SK-N-SH (cell line): ENCODE measurements at regions not wholly inside any gene's neighbourhood (a gene's known extent, or its start where the extent isn't known, plus 50 kb on each side); places are given as distances from the start of the nearest gene placed in this dataset.

Experiments
- CTCF ChIA-PET: fragments of 300-600, 350-600 bp; formaldehyde crosslinking; extraction: SDS; loops from one replicate; lab custom pipeline; 2021; lab: Yijun Ruan, JAX
- POLR2A ChIA-PET: fragments of 350-600 bp; sonication (Branson Sonifier 250); formaldehyde crosslinking; extraction: SDS; loops from one replicate; lab custom pipeline; 2020; ENCODE audit warnings: antibody characterized with exemption, inconsistent platforms; lab: Yijun Ruan, JAX
- DNase-seq: peaks from one replicate; pipeline ENCODE4 v3.0.0; 2012
- H2AFZ ChIP-seq: fragments of 200-600 bp; sonication (generic); 2 replicates; pipeline ENCODE4 v1.8.1; 2016; ENCODE audit warnings: antibody characterized with exemption, mild to moderate bottlenecking, low read depth
- H3F3A ChIP-seq: fragments of 200-600 bp; sonication (generic); replicated peaks from 2 replicates; pipeline ENCODE3; 2016; ENCODE audit warnings: antibody characterized with exemption, mild to moderate bottlenecking; ENCODE audit not compliant: insufficient read depth
- H3K27ac ChIP-seq, 2 experiments: fragments of 200-500 bp in 1 of 2; fragments of 200-600 bp in 1 of 2; sonication (Bioruptor generic) in 1 of 2; sonication (generic), shearing (Covaris generic) in 1 of 2; 2 replicates each; pipeline versions ENCODE4 v1.5.1 to v1.6.1; 2014 to 2016; ENCODE audit warnings: low read depth in 2 of 2, inconsistent platforms in 1 of 2, low read length in 1 of 2, mild to moderate bottlenecking in 1 of 2, mixed read lengths in 1 of 2
- H3K27me3 ChIP-seq: fragments of 200-600 bp; sonication (generic), shearing (Covaris generic); 2 replicates; pipeline ENCODE4 v1.6.1; 2016; ENCODE audit warnings: mixed run types; ENCODE audit not compliant: insufficient read depth
- H3K36me3 ChIP-seq, 2 experiments: fragments of 200-500 bp in 1 of 2; fragments of 200-600 bp in 1 of 2; sonication (Bioruptor generic) in 1 of 2; sonication (generic) in 1 of 2; replicated peaks in 1 of 2; 2 replicates each; pipeline versions ENCODE3 to v1.5.1; 2014 to 2016; ENCODE audit warnings: low read length in 1 of 2, mild to moderate bottlenecking in 1 of 2; ENCODE audit not compliant: insufficient read depth in 2 of 2, control insufficient read depth in 1 of 2
- H3K4me1 ChIP-seq, 2 experiments: fragments of 200-500 bp in 1 of 2; fragments of 200-600 bp in 1 of 2; sonication (Bioruptor generic) in 1 of 2; sonication (generic), shearing (Covaris generic) in 1 of 2; 2 replicates each; pipeline versions ENCODE4 v1.5.1 to v1.6.1; 2014 to 2016; ENCODE audit warnings: low read depth in 1 of 2, low read length in 1 of 2, mixed run types in 1 of 2; ENCODE audit not compliant: insufficient read depth in 2 of 2, control insufficient read depth in 1 of 2
- H3K4me2 ChIP-seq: fragments of 200-600 bp; sonication (generic), shearing (Covaris generic); 2 replicates; pipeline ENCODE4 v1.6.1; 2017; ENCODE audit warnings: mixed run types
- H3K4me3 ChIP-seq, 2 experiments: fragments of 200-500 bp in 1 of 2; fragments of 200-600 bp in 1 of 2; sonication (Bioruptor generic) in 1 of 2; sonication (generic), shearing (Covaris generic) in 1 of 2; 2 replicates each; pipeline versions ENCODE4 v1.5.1 to v1.8.1; 2014 to 2016; ENCODE audit warnings: low read depth in 2 of 2, inconsistent platforms in 1 of 2, low read length in 1 of 2, mild to moderate bottlenecking in 1 of 2, mixed read lengths in 1 of 2, moderate library complexity in 1 of 2
- H3K79me2 ChIP-seq: fragments of 200-600 bp; sonication (generic); 2 replicates; pipeline ENCODE4 v1.8.1; 2017; ENCODE audit warnings: mild to moderate bottlenecking; ENCODE audit not compliant: insufficient read depth
- H3K9ac ChIP-seq: fragments of 200-600 bp; sonication (generic); 2 replicates; pipeline ENCODE4 v1.6.1; 2017; ENCODE audit warnings: mixed run types
- H3K9me2 ChIP-seq: fragments of 200-600 bp; sonication (generic); 2 replicates; pipeline ENCODE4 v1.6.1; 2017; ENCODE audit warnings: mixed run types
- H3K9me3 ChIP-seq: fragments of 200-600 bp; sonication (generic); 2 replicates; pipeline ENCODE4 v1.6.1; 2017; ENCODE audit warnings: mixed run types, mild to moderate bottlenecking, moderate library complexity
- H4K20me1 ChIP-seq: fragments of 200-600 bp; sonication (generic); 2 replicates; pipeline ENCODE4 v1.6.1; 2017; ENCODE audit warnings: mild to moderate bottlenecking, mixed run types; ENCODE audit not compliant: insufficient read depth
- CHD2 ChIP-seq: fragments of 150-350 bp; IDR thresholded peaks from 2 replicates; pipeline ENCODE4 v1.6.1; 2018; ENCODE audit warnings: low read length; ENCODE audit not compliant: partially characterized antibody
- ELF1 ChIP-seq: IDR thresholded peaks from 2 replicates; pipeline ENCODE4 v1.4.0; 2012
- EZH2phosphoT487 ChIP-seq: fragments of 200-600 bp; sonication (generic); IDR thresholded peaks from 2 replicates; pipeline ENCODE4 v1.6.1; 2017; ENCODE audit warnings: low read depth, mixed run types, mild to moderate bottlenecking, antibody characterized with exemption, moderate library complexity, borderline replicate concordance
- JUND ChIP-seq: IDR thresholded peaks from 2 replicates; pipeline ENCODE4 v1.4.0; 2012
- MEF2A ChIP-seq: IDR thresholded peaks from 2 replicates; pipeline ENCODE4 v1.4.0; 2012; ENCODE audit warnings: low read depth, borderline replicate concordance
- MXI1 ChIP-seq: IDR thresholded peaks from 2 replicates; pipeline ENCODE4 v1.6.1; 2012; ENCODE audit warnings: mild to moderate bottlenecking, low read depth, low read length, improper control_type of control experiment
- NRF1 ChIP-seq: IDR thresholded peaks from 2 replicates; pipeline ENCODE4 v1.6.1; 2012; ENCODE audit warnings: low read depth, mild to moderate bottlenecking, low read length
- PBX3 ChIP-seq: IDR thresholded peaks from 2 replicates; pipeline ENCODE4; 2012
- POLR2AphosphoS5 ChIP-seq: IDR thresholded peaks from 2 replicates; pipeline ENCODE4 v1.6.1; 2012; ENCODE audit warnings: low read depth, low read length
- REST ChIP-seq: IDR thresholded peaks from 2 replicates; pipeline ENCODE4 v1.6.1; 2012; ENCODE audit warnings: mild to moderate bottlenecking, low read depth, low read length, moderate library complexity
- RFX5 ChIP-seq: IDR thresholded peaks from 2 replicates; pipeline ENCODE4 v1.6.1; 2012; ENCODE audit warnings: mild to moderate bottlenecking, improper control_type of control experiment, low read length
- RXRA ChIP-seq: IDR thresholded peaks from 2 replicates; pipeline ENCODE4 v1.4.0; 2012; ENCODE audit warnings: low read depth, mild to moderate bottlenecking, borderline replicate concordance
- SIN3A ChIP-seq: IDR thresholded peaks from 2 replicates; pipeline ENCODE4 v1.6.1; 2012; ENCODE audit warnings: low read depth, mild to moderate bottlenecking, low read length, moderate library complexity, borderline replicate concordance
- SMC3 ChIP-seq: IDR thresholded peaks from 2 replicates; pipeline ENCODE4 v1.6.1; 2012; ENCODE audit warnings: low read depth, low read length, improper control_type of control experiment
- TAF1 ChIP-seq: IDR thresholded peaks from 2 replicates; pipeline ENCODE4 v1.6.1; 2012; ENCODE audit warnings: low read depth, mild to moderate bottlenecking, low read length, moderate library complexity, borderline replicate concordance
- TCF12 ChIP-seq: IDR thresholded peaks from 2 replicates; pipeline ENCODE4 v1.4.0; 2012
- TEAD4 ChIP-seq: IDR thresholded peaks from 2 replicates; pipeline ENCODE4 v1.4.0; 2012; ENCODE audit warnings: mild to moderate bottlenecking, borderline replicate concordance; ENCODE audit not compliant: insufficient read depth
- USF2 ChIP-seq: fragments of 150-350 bp; IDR thresholded peaks from 2 replicates; pipeline ENCODE4 v1.6.1; 2017; ENCODE audit warnings: antibody characterized with exemption, low read length, low read depth, borderline replicate concordance
- WGBS: methylation state at CpG from one replicate; pipeline ENCODE4 v1.1.6; 2017; ENCODE audit warnings: low lambda C conversion rate; 5-methylcytosine and 5-hydroxymethylcytosine counted together

GRCh38 chr4:134518574-134519217 is 317.1 kb upstream of the PABPC4L start (continued):
- TF ChIP-seq EZH2phosphoT487 (no peak), SMC3 (no peak), JUND (no peak), CHD2 (no peak)

GRCh38 chr4:134510544-134510943 is 309.0 kb upstream of the PABPC4L start:
- H3K4me3 ChIP-seq, result no peak overlapping the region
- no peaks in the 10 kb centered on the region for H3K79me2 ChIP-seq
- peak overlapping the region in 1 of 2 experiments; percentile 53; a peak in 1 of 4 replicates for H3K27ac ChIP-seq
- H3K9ac ChIP-seq, result no peak overlapping the region
- no peaks in the 10 kb centered on the region for H3K27me3 ChIP-seq
- no peaks in the 10 kb centered on the region for H3K9me2 ChIP-seq
- DNase-seq, result no peak
- H3K4me2 ChIP-seq, result no peak overlapping the region
- POLR2A ChIA-PET, result no interaction called here
- WGBS, result 7% methylated on average over 2 of the region's 2 CpGs
- no peak overlapping the region for H2AFZ ChIP-seq
- TF ChIP-seq MEF2A (no peak), JUND (peak; percentile 3; the same call in 1 of the 2 replicates), REST (no peak), NRF1 (no peak), SIN3A (no peak), TCF12 (peak; percentile 71), PBX3 (peak; percentile 45; the same call in 1 of the 2 replicates)
- CTCF ChIA-PET, result interaction anchor here (1.5 kb wide), 1 partner anchor 8 kb away, joined by 3 read pairs; no protein-coding TSS in a partner anchor
- H3K4me1 ChIP-seq, result no peaks in the 10 kb centered on the region
- H3F3A ChIP-seq, result no peaks in the 10 kb centered on the region
- H3K9me3 ChIP-seq, result no peaks in the 10 kb centered on the region
- H4K20me1 ChIP-seq, result no peaks in the 10 kb centered on the region
- no peaks in the 10 kb centered on the region for H3K36me3 ChIP-seq

- no peaks in the 10 kb centered on the region for H3K9me2 ChIP-seq
- peak overlapping the region in 1 of 2 experiments; percentile 39; a peak in 1 of 4 replicates for H3K27ac ChIP-seq
- H3K9me3 ChIP-seq, result no peaks in the 10 kb centered on the region
- no peak overlapping the region for H3K4me3 ChIP-seq
- no peak for DNase-seq
- no peaks in the 10 kb centered on the region for H3F3A ChIP-seq
- no peak overlapping the region for H2AFZ ChIP-seq
- no peaks in the 10 kb centered on the region for H4K20me1 ChIP-seq
- no peaks in the 10 kb centered on the region for H3K79me2 ChIP-seq
- H3K4me2 ChIP-seq, result no peak overlapping the region
- no peaks in the 10 kb centered on the region for H3K4me1 ChIP-seq
- ChIA-PET CTCF (interaction anchor here (0.7 kb wide), 1 partner anchor 101 kb away, joined by 3 read pairs; no protein-coding TSS in a partner anchor), POLR2A (no interaction called here)
- H3K27me3 ChIP-seq, result no peaks in the 10 kb centered on the region
- no peak overlapping the region for H3K9ac ChIP-seq
- WGBS, result 0% methylated on average over 1 of the region's 1 CpG
- no peaks in the 10 kb centered on the region for H3K36me3 ChIP-seq
- TF ChIP-seq EZH2phosphoT487, result no peak
- no peak for TF ChIP-seq TAF1
- TF ChIP-seq ELF1, result no peak
- no peak for TF ChIP-seq TEAD4
- no peak for TF ChIP-seq RFX5
- no peak for TF ChIP-seq RXRA
- no peak for TF ChIP-seq NRF1
- no peak for TF ChIP-seq MXI1
- TF ChIP-seq USF2, result no peak
- TF ChIP-seq CHD2, result no peak
- TF ChIP-seq POLR2AphosphoS5, result no peak
Observed at GRCh38 chr4:134505511-134505910, 303.9 kb upstream of the PABPC4L start.
